ENCODE measurements at regions not wholly inside any gene's neighbourhood (a gene's known extent, or its start where the extent isn't known, plus 50 kb on each side); places are given as distances from the start of the nearest gene placed in this dataset.
"Not testable (repeated sequence)": the region's sequence is repeated elsewhere in the genome, so short reads cannot be mapped to it uniquely, and the experiment has no call there.

DNA sequence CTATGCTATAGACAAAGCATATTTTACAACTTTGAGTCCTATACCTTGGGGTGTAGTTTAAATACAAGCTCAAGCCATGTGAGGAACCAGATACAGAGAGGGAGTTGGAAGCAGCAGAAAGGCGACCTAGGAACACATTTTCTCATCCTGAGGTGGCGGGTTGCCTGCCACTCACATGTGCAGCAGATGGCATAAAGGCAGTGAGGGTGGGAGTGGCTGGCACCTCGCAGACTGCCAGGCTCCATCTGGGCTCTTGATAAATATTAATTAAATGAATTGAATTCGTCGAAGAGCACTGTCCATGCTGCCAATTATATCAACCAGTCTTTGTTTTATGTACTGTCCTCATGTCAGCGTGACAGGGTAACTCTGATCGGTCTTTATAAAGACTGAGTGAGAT is 79.0 kb upstream of the SEMA3C start:
- TF ChIP-seq POLR2A (IDR thresholded peaks at IDR 0.05; ENCODE audit: extremely low read depth, insufficient read length) (no peak), MYC (IDR thresholded peaks at IDR 0.05; ENCODE audit: low read depth, low read length) (no peak), CTCF (IDR thresholded peaks at IDR 0.05; ENCODE audit: low read depth, low read length) (no peak), MAX (IDR thresholded peaks at IDR 0.05; ENCODE audit: low read depth, low read length) (no peak)
- DNase-seq (ENCODE audit: low read depth), result no peak
- no peak overlapping the region for H3K4me3 ChIP-seq (ENCODE audit: low read depth, low read length)

GRCh38 chr7:80996236-80996635 is 77.4 kb upstream of the SEMA3C start:
- not testable (repeated sequence) for H3K4me3 ChIP-seq (ENCODE audit: low read depth, low read length); DNase-seq (ENCODE audit: low read depth)

DNA sequence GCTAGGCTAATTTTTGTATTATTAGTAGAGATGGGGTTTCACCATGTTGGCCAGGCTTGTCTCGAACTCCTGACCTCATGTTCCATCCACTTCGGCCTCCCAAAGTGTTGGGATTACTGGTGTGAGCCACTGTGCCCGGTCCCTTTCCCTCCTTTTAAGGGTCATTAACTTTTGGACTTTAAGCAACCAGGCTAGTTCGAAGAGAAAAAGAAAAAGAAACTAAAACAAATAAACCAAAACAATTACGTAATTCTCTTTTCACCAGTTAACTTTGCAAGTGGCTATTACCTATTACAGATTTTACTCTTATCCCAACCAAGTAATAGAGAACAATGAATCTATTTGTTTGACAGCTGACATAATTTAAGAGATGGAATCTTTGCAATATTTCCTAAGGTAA is 72.8 kb upstream of the SEMA3C start:
- no peak overlapping the region for H3K4me3 ChIP-seq (ENCODE audit: low read depth, low read length)
- DNase-seq (ENCODE audit: low read depth), result no peak
- TF ChIP-seq MYC (IDR thresholded peaks at IDR 0.05; ENCODE audit: low read depth, low read length), result no peak
- no peak for TF ChIP-seq MAX (IDR thresholded peaks at IDR 0.05; ENCODE audit: low read depth, low read length)
- TF ChIP-seq POLR2A (IDR thresholded peaks at IDR 0.05; ENCODE audit: extremely low read depth, insufficient read length), result no peak
- no peak for TF ChIP-seq CTCF (IDR thresholded peaks at IDR 0.05; ENCODE audit: low read depth, low read length)

DNA sequence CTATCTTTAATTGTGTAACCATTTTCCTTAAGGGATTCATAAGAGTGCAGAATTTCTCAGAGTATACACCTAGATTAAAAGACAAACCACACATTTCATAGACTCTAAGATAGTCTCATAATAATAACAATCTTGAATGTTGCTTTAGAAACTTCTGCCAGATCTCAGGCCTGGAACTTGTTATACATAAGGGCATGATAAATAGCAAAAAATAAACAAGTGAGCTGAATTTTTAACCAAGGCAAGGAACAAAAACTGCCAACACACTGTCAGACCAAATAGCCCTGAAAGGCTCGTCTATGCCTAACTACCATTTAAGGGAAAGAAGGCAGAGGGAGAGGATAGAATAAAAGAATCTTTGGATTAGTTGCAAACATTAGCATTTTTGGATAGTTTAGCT is 65.8 kb upstream of the SEMA3C start:
- no peak for TF ChIP-seq MYC (IDR thresholded peaks at IDR 0.05; ENCODE audit: low read depth, low read length)
- TF ChIP-seq MAX (IDR thresholded peaks at IDR 0.05; ENCODE audit: low read depth, low read length), result no peak
- no peak for TF ChIP-seq POLR2A (IDR thresholded peaks at IDR 0.05; ENCODE audit: extremely low read depth, insufficient read length)
- TF ChIP-seq CTCF (IDR thresholded peaks at IDR 0.05; ENCODE audit: low read depth, low read length), result no peak
- no peak for DNase-seq (ENCODE audit: low read depth)
- no peak overlapping the region for H3K4me3 ChIP-seq (ENCODE audit: low read depth, low read length)

GRCh38 chr7:80981405-80981804 is 62.6 kb upstream of the SEMA3C start:
- no peak for DNase-seq (ENCODE audit: low read depth)
- TF ChIP-seq MAX (IDR thresholded peaks at IDR 0.05; ENCODE audit: low read depth, low read length) (no peak), POLR2A (IDR thresholded peaks at IDR 0.05; ENCODE audit: extremely low read depth, insufficient read length) (no peak), CTCF (IDR thresholded peaks at IDR 0.05; ENCODE audit: low read depth, low read length) (no peak), MYC (IDR thresholded peaks at IDR 0.05; ENCODE audit: low read depth, low read length) (no peak)
- no peak overlapping the region for H3K4me3 ChIP-seq (ENCODE audit: low read depth, low read length)

DNA sequence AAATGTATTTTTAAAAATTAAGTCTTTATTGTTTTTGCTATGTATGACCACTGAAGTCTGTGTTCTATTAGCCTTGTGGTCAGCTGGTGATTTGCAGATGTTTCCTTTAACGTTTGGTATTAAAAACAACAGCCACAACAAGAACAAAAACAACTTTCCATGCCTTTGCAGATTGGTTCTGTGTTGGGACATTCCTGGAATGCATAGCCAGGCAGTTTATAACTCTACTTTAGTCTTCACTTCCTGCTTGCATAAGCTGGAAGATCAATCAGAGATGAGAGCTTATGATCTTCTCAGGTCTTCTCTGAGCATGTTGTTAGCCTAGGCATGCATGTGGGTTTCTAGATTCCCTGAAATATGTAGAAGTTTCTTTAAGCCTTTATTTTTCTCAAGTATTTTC is 58.9 kb upstream of the SEMA3C start:
- H3K4me3 ChIP-seq (ENCODE audit: low read depth, low read length), result no peak overlapping the region
- DNase-seq (ENCODE audit: low read depth), result no peak
- TF ChIP-seq MYC (IDR thresholded peaks at IDR 0.05; ENCODE audit: low read depth, low read length) (no peak), MAX (IDR thresholded peaks at IDR 0.05; ENCODE audit: low read depth, low read length) (no peak), POLR2A (IDR thresholded peaks at IDR 0.05; ENCODE audit: extremely low read depth, insufficient read length) (no peak), CTCF (IDR thresholded peaks at IDR 0.05; ENCODE audit: low read depth, low read length) (no peak)
